ENCODE measurements at regions not wholly inside any gene's neighbourhood (a gene's known extent, or its start where the extent isn't known, plus 50 kb on each side); places are given as distances from the start of the nearest gene placed in this dataset.

DNA sequence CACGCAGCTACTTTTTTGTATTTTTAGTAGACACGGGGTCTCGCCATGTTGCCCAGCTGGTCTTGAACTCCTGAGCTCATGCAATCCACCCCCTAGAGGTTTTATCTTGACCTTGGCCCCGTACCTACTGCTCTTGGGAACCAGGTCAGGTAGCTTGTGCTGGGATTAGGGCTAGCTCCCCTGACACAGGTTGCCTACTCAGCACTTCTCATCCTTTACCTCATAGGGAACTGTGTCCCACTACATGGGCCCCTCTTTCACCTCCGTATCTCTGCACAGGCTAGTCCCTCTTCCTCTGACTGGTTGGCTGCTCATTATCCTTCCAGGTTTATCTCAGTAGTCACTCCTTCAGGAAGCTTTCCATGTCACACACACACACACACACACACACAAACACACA, 58.0 kb upstream of the ITPRID1 start:
- Mint-ChIP-seq H3K27ac (no peak overlapping the region), H3K36me3 (ENCODE audit: insufficient read depth in 1 of 3, low read depth in 3 of 3) (no peaks in the 10 kb centered on the region; a peak in 2 of 7 replicates), H3K4me3 (no peak overlapping the region), H3K4me1 (peaks cover 28 to 31% of the 10 kb centered on the region in 2 experiments), H3K27me3 (ENCODE audit: low read depth) (peaks cover 83% of the 10 kb centered on the region), H3K9me3 (peaks cover 0 to 2% of the 10 kb centered on the region in 2 experiments; a peak in 2 of 5 replicates)
- Histone ChIP-seq H3K27me3 (ENCODE audit: insufficient read depth, low read length) (peaks cover 25% of the 10 kb centered on the region), H3K18ac (ENCODE audit: insufficient read length, low read depth, low read length) (no peak overlapping the region), H3K9me3 (ENCODE audit: control insufficient read depth, low read depth, low read length) (no peaks in the 10 kb centered on the region), H3K56ac (ENCODE audit: insufficient read length, low read depth, low read length) (no peak overlapping the region), H4K20me1 (ENCODE audit: control insufficient read depth, insufficient read depth, insufficient read length) (no peaks in the 10 kb centered on the region), H3K4me1 (ENCODE audit: insufficient read depth, low read length) (peaks cover 4% of the 10 kb centered on the region; the same call in 1 of the 2 replicates), H4K8ac (replicated peaks; ENCODE audit: insufficient read length, low read depth, low read length) (no peak overlapping the region), H4K91ac (ENCODE audit: insufficient read length, low read depth, low read length) (no peak overlapping the region), H2BK20ac (ENCODE audit: low read depth, low read length, poor library complexity, severe bottlenecking) (no peak overlapping the region), H2BK120ac (ENCODE audit: low read depth, low read length, poor library complexity, severe bottlenecking) (no peak overlapping the region), H3T11ph (ENCODE audit: low read length) (no peak overlapping the region), H3K79me2 (ENCODE audit: insufficient read depth, low read length) (no peaks in the 10 kb centered on the region), H3K27ac (ENCODE audit: insufficient read length, low read depth, low read length) (no peak overlapping the region), H4K5ac (ENCODE audit: insufficient read length, low read depth, low read length) (no peak overlapping the region), H3K4ac (ENCODE audit: low read depth, low read length) (no peak overlapping the region), H3K4me2 (ENCODE audit: insufficient read depth, insufficient read length, low read length) (no peak overlapping the region), H3K9ac (ENCODE audit: extremely low read depth, insufficient read length, low read length) (no peak overlapping the region), H2BK5ac (ENCODE audit: insufficient read length, low read length) (no peak overlapping the region), H3K23ac (ENCODE audit: insufficient read length, low read depth, low read length) (no peak overlapping the region), H3K23me2 (ENCODE audit: insufficient read length, low read depth, low read length, poor library complexity, severe bottlenecking) (no peaks in the 10 kb centered on the region), H3K79me1 (ENCODE audit: insufficient read depth, low read depth, low read length, poor library complexity, severe bottlenecking) (no peaks in the 10 kb centered on the region), H2BK15ac (ENCODE audit: low read depth, low read length) (no peak overlapping the region), H2BK12ac (ENCODE audit: insufficient read length, low read depth, low read length) (no peak overlapping the region), H3K14ac (ENCODE audit: insufficient read depth, low read length) (no peak overlapping the region), H2AFZ (ENCODE audit: low read length) (no peak overlapping the region), H2AK5ac (ENCODE audit: insufficient read length, low read length) (no peak overlapping the region)
- no peak for DNase-seq
- TF ChIP-seq, protein P1, sequence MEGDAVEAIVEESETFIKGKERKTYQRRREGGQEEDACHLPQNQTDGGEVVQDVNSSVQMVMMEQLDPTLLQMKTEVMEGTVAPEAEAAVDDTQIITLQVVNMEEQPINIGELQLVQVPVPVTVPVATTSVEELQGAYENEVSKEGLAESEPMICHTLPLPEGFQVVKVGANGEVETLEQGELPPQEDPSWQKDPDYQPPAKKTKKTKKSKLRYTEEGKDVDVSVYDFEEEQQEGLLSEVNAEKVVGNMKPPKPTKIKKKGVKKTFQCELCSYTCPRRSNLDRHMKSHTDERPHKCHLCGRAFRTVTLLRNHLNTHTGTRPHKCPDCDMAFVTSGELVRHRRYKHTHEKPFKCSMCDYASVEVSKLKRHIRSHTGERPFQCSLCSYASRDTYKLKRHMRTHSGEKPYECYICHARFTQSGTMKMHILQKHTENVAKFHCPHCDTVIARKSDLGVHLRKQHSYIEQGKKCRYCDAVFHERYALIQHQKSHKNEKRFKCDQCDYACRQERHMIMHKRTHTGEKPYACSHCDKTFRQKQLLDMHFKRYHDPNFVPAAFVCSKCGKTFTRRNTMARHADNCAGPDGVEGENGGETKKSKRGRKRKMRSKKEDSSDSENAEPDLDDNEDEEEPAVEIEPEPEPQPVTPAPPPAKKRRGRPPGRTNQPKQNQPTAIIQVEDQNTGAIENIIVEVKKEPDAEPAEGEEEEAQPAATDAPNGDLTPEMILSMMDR (conservative IDR thresholded peaks at IDR 0.05) = no peak
- no CpG with 5 or more reads among the region's 5 CpGs for WGBS (ENCODE audit: extremely low coverage, insufficient read length, low lambda C conversion rate)
